Memory B cell (primary cell): ENCODE measurements at regions not wholly inside any gene's neighbourhood (a gene's known extent, or its start where the extent isn't known, plus 50 kb on each side); places are given as distances from the start of the nearest gene placed in this dataset.
"Not testable (repeated sequence)": the region's sequence is repeated elsewhere in the genome, so short reads cannot be mapped to it uniquely, and the experiment has no call there.

ENCODE experiments used
- ATAC-seq: fragments of 150-1000 bp; cut with Tn5 transposase; 2 replicates; pipeline ENCODE4 v1.10.0; 2021; ENCODE audit warnings: low read depth, mild to moderate bottlenecking, moderate library complexity
- DNase-seq, 2 donors: peaks; one replicate each; pipeline ENCODE4 v3.0.0; 2022; ENCODE audit warnings: low spot score in 2 of 2
- H3K27ac Mint-ChIP-seq: one replicate; pipeline ENCODE4 v1.8.0; 2022; ENCODE audit warnings: mild to moderate bottlenecking, moderate library complexity, mixed read lengths
- H3K27me3 Mint-ChIP-seq: one replicate; pipeline ENCODE4 v1.8.0; 2022; ENCODE audit warnings: mixed read lengths
- H3K36me3 Mint-ChIP-seq: one replicate; pipeline ENCODE4 v1.8.0; 2022; ENCODE audit warnings: mild to moderate bottlenecking, mixed read lengths
- H3K4me1 Mint-ChIP-seq: one replicate; pipeline ENCODE4 v1.8.0; 2022; ENCODE audit warnings: mixed read lengths
- H3K4me3 Mint-ChIP-seq: one replicate; pipeline ENCODE4 v1.8.0; 2022; ENCODE audit warnings: mild to moderate bottlenecking, moderate library complexity, mixed read lengths
- H3K9me3 Mint-ChIP-seq: one replicate; pipeline ENCODE4 v1.8.0; 2022; ENCODE audit warnings: mixed read lengths

DNA sequence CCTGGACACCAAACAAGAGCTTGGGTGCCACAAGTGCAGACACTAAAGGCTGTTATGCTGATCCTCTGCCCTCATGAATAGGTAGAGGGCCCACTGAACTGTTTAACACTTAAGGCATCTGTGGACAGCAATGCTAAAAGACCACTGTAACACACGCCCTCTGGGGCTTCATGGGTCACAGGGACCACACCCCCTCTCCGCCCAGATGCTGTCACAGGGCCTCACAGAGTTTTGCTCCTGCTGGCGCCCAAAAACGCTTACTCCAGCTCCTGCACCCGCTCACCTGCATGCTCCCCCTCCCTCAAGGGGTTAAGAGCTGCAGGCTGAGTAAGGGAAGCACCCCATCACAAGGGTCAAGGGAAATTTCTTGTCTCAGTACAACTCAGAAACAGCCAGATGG lies 141.8 kb upstream of the NUDT4 start:
- peaks cover 8% of the 10 kb centered on the region for H3K9me3 Mint-ChIP-seq
- H3K27ac Mint-ChIP-seq: no peak overlapping the region
- ATAC-seq: no peak

DNA sequence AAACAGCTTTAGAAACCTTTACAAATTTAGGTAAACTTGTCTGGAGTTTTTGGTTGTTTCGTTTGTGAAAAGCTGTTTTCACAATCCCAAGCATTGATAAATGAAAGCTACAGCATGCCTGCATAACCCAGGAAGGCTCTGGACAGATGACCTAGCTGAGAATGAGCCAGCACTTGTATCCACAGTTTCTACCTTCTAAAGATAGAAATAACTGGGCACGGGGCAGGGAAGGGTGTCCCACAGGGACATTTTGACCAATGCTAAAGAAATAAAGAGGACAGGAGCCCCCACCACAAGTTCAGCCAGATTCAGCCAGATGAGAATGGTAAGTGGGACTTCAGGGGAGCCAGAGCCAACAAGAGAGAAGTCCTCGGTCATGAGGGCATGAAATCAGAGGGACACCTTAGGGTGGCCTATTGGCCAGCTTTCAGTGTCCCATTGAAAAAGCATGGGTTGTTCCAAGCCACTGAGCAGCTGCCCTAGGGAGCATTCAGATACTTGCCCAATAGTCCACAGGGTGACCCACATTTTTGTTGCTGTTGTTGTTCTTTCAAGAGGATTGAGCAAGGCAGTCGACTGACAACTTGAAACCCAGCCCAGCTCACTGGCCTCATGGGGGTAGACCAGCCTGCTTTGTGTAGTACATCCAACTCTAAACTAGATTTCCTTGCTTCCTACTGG lies 140.3 kb upstream of the NUDT4 start:
- Mint-ChIP-seq H3K36me3 (peaks cover 7% of the 10 kb centered on the region), H3K4me1 (no peaks in the 10 kb centered on the region), H3K9me3 (peaks cover 8% of the 10 kb centered on the region), H3K27ac (no peak overlapping the region), H3K4me3 (no peak overlapping the region), H3K27me3 (no peaks in the 10 kb centered on the region)
- no peak for ATAC-seq
- DNase-seq: no peak

More for the DNA sequence above, 141.8 kb upstream of the NUDT4 start:
- H3K36me3 Mint-ChIP-seq: peaks cover 7% of the 10 kb centered on the region
- no peak overlapping the region for H3K4me3 Mint-ChIP-seq
- no peaks in the 10 kb centered on the region for H3K27me3 Mint-ChIP-seq
- no peak for DNase-seq
- no peaks in the 10 kb centered on the region for H3K4me1 Mint-ChIP-seq

DNA sequence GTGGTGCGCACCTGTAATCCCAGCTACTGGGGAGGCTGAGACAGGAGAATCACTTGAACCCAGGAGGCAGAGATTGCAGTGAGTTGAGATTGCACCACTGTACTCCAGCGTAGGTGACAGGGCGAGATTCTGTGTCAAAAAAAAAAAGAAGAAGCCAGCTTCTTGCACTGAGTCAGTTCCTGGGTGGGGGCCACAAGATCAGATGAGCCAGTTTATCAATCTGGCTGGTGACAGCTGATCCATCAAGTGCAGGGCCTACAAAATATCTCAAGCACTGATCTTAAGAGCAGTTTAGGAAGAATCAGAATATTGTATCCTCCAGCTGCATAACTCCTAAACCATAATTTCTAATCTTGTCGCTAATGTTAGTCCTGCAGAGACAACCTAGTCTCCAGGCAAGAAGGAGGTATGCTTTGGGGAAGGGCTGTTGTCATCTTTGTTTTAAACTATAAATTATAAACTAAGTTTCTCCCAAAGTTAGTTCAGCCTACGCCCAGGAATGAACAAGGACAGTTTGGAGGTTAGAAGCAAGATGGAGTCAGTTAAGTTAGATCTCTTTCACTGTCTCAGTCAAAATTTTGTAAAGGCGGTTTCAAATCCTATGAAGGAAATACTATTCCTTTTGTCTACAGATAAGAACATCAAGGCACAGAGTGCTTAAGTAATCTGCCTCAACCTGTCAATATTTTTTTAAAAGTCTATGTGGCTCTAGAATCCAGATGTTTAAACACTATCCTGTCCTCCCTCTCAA lies 139.0 kb upstream of the NUDT4 start:
- H3K9me3 Mint-ChIP-seq, H3K4me3 Mint-ChIP-seq, ATAC-seq, H3K27ac Mint-ChIP-seq, H3K36me3 Mint-ChIP-seq, H3K27me3 Mint-ChIP-seq, DNase-seq, H3K4me1 Mint-ChIP-seq: not testable (repeated sequence)

DNA sequence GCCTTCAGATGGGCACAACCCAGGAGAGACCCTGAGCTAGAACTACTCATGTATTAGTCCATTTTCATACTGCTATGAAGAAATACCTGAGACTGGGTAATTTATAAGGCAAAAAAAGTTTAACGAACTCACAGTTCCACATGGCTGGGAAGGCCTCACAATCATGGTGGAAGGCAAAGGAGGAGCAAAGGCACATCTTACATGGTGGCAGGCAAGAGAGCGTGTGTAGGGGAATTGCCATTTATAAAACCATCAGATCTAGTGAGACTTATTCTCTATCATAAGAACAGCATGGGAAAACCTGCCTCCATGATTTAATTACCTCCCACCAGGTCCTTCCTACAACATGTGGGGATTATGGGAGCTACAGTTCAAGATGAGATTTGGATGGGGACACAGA lies 137.9 kb upstream of the NUDT4 start:
- H3K4me3 Mint-ChIP-seq, DNase-seq, H3K9me3 Mint-ChIP-seq, H3K27ac Mint-ChIP-seq, H3K36me3 Mint-ChIP-seq, H3K27me3 Mint-ChIP-seq, ATAC-seq: not testable (repeated sequence)
- H3K4me1 Mint-ChIP-seq: peaks cover 10% of the 10 kb centered on the region

DNA sequence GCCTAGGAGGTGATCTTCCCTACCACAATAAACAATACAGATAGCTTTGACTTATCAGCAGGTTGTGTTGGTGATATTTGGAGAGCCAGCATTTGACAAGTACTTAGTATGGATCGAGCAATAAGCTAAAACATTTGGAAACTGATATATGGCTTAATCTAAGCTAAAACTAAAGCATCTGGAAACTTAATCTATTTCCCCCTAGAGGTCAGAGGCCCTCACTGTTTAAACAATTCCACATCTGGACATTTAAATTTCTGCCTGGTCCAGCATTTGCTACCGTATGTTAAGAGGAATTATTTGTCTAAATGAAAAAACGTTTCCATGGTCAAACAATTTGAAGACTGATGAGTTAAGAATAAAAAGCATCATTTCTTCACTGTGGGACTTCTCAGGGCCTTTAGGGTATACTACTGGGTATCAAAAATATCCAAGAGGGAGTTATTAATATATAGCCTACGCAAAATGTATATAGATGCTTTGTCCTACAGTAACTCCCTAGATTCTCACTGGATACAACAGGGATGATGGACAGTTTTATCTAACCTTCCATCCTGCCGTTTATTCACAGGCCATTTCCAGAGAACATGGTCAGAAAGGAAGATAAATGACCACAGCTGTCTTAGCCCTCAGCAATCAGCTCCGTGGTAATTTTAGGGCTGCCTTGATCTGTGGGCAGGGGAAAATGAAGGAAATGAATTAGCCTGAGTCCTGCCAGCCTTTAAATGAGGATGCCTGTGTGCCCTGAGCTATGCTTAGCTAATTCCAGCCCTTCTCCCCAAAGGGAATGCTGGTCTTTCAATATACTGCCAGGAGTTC lies 135.4 kb upstream of the NUDT4 start:
- H3K9me3 Mint-ChIP-seq: peaks cover 8% of the 10 kb centered on the region
- ATAC-seq: no peak
- H3K4me1 Mint-ChIP-seq: peaks cover 23% of the 10 kb centered on the region

DNA sequence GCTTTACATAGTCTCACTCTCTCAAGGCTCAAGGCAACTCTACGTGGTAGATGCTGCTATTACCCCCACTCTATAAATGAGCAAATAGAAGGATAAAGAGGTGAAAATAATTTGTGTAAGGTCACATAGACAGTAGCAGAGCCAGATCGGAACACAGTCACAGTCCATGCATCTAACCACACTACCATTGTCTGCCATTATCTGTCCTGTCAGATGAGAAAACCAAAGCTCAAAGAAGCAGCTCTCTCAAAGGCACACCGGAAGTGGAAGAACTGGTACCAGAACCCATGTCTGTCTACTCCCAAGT lies 134.4 kb upstream of the NUDT4 start:
- Mint-ChIP-seq H3K9me3 (peaks cover 8% of the 10 kb centered on the region), H3K27ac (no peak overlapping the region), H3K36me3 (peaks cover 4% of the 10 kb centered on the region), H3K27me3 (no peaks in the 10 kb centered on the region), H3K4me1 (peaks cover 32% of the 10 kb centered on the region), H3K4me3 (no peak overlapping the region)
- DNase-seq (no peak), ATAC-seq (no peak)

More for the DNA sequence above, 135.4 kb upstream of the NUDT4 start:
- Mint-ChIP-seq H3K36me3 (peaks cover 4% of the 10 kb centered on the region), H3K4me3 (no peak overlapping the region), H3K27ac (no peak overlapping the region), H3K27me3 (no peaks in the 10 kb centered on the region)
- DNase-seq: no peak

DNA sequence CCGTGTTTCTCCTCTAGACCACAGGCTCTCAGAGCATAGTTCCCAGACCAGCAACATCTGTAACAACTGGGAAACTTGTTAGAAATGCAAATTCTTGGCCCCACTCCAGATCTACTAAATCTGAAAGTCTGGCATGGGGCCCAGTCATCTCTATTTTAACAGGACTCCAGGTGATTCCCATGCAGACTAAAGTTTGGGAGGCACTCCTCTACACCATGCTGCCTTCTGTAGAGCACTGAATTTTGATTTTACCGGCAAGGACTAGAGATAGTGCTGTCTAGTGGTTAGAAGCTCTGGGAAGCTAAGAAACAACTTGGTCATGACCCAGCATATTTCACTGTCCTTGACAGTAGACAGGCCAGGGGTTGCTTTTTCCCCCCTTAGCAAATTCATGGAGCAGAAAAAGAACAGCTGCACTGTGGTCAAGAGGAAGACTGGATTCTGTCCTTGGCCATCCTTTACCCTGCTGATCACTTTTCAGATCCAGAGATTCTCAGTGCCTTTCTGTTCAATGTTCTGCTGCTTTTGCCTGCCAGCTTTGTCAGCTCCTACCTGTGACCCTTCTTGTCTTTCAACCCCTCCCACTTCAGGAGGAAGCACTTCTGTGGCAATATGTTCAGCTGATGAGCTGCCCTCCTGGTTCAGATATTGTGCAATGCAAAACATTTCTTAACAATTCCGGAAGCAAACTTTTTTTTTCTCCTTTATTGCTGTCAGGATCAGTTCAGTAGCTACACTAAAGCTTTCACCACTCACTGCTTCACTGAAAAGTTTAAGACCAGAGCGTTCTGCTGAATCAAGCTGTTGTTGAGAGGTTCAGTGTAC lies 133.8 kb upstream of the NUDT4 start:
- no peak for DNase-seq

DNA sequence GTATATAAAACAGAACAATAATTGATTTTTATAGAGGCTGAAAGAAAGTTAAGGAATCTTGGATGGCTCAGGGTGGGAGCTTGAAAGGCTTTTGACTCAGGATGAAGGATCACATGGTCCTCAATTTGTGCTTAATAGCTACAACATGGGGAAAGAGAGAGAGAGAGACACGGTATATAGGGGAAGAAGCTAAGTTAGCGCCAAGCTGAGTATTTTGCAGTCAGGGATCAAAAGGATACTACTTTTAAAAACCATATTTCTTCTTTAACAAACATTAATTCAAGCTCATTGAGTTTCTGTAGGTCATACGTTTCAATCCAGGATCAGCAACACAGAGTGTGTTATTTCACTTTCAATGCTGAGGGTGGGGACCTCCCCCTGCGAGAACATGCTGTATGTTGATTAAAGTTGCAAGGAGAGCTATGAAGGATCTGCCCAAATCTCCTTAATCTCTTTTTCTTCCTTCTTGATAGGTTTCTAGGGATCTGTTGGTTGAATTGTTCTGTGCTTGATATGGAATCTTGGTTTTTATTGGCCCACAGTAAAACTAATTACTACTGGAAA lies 133.1 kb upstream of the NUDT4 start:
- H3K4me3 Mint-ChIP-seq: peak overlapping the region; percentile 34
- ATAC-seq (no peak), DNase-seq (no peak)
- peaks cover 6% of the 10 kb centered on the region for H3K9me3 Mint-ChIP-seq
- H3K36me3 Mint-ChIP-seq: peaks cover 2% of the 10 kb centered on the region
- H3K27ac Mint-ChIP-seq: no peak overlapping the region
- no peaks in the 10 kb centered on the region for H3K27me3 Mint-ChIP-seq
- H3K4me1 Mint-ChIP-seq: peaks cover 35% of the 10 kb centered on the region

More for the DNA sequence above, 133.8 kb upstream of the NUDT4 start:
- no peaks in the 10 kb centered on the region for H3K27me3 Mint-ChIP-seq
- peaks cover 4% of the 10 kb centered on the region for H3K36me3 Mint-ChIP-seq
- peak; percentile 42 for ATAC-seq
- no peak overlapping the region for H3K4me3 Mint-ChIP-seq
- peaks cover 32% of the 10 kb centered on the region for H3K4me1 Mint-ChIP-seq
- H3K27ac Mint-ChIP-seq: no peak overlapping the region
- H3K9me3 Mint-ChIP-seq: peaks cover 8% of the 10 kb centered on the region

DNA sequence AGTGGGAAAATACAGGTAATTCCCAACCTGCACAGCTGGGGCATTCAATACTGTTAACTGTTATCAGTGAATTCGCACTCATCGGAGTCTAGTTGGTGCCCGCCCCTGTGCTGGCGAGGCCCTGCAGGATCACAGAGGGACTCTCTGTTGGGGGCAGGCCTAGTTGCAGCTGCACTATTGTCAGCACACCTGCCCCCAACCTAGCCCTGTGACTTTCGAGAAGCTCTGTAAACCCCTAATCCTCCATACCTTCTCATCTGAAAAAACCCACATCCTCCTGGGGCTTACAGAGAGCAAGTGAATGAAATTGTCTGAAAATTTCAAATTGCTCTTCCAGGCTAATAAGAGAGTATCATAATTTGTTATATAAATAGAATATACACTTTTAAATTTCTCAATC lies 132.2 kb upstream of the NUDT4 start:
- Mint-ChIP-seq H3K27me3 (no peaks in the 10 kb centered on the region), H3K27ac (peak overlapping the region; percentile 58), H3K4me3 (peak overlapping the region; percentile 24), H3K9me3 (no peaks in the 10 kb centered on the region), H3K4me1 (peaks cover 35% of the 10 kb centered on the region), H3K36me3 (no peaks in the 10 kb centered on the region)
- peak; percentile 91 for ATAC-seq
- DNase-seq: peak in 1 of 2 donors; percentile 37

DNA sequence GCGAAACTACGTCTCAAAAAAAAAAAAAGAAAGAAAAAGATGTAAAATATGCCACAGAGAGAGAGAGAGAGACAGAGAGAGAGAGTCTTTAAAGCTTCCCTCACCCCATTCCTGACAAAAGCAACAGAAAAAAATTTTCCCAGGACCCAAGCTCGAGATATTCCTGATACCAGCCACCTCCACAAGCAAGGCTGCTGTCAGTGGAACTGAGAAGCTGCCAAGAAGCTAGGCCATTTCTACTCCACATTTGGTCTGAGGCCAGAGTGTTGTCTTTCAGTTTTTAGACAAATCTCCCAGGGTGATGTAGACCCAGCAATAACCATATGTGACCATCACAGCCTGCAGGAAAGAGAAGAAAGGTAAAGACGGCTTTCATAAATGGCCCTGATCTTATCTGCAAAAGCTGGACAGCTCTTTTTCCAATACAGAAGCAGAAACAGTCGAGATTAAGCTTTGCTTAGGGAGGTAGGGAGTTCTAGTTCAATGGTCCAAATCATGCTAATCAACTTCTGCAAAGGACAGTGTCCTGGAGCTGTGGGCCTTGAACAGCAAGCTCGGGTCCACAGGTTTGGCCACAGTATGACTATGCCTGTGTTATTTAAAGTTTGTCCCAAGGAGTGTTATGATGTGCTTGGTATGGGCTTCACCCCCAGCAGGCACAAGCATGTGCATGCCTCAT lies 130.3 kb upstream of the NUDT4 start:
- no peaks in the 10 kb centered on the region for H3K36me3 Mint-ChIP-seq
- H3K4me1 Mint-ChIP-seq: peaks cover 35% of the 10 kb centered on the region
- H3K27me3 Mint-ChIP-seq: no peaks in the 10 kb centered on the region
- no peak for DNase-seq
- no peak for ATAC-seq
- H3K27ac Mint-ChIP-seq: peak overlapping the region; percentile 74
- H3K4me3 Mint-ChIP-seq: no peak overlapping the region
- H3K9me3 Mint-ChIP-seq: no peaks in the 10 kb centered on the region

DNA sequence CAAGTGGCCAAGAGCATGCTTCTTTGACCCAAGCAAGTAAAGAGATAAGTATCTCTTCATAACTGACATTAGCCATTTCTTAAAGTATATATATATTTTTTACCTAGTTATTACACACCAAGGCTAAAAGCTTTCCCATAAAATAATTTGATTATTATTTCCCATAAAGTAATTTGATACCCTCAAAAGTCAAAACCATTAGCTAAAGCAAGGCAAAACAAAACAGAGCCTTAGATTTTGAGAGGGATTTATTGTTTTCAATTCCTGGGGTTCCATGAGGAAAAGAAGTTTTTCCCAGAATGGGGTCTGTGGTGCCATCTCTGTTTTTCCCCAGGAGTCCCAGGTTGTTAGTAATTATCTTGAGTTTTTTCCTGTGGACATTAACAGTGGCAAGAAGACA lies 125.5 kb upstream of the NUDT4 start:
- no peak overlapping the region for H3K4me3 Mint-ChIP-seq
- H3K9me3 Mint-ChIP-seq: peaks cover 7% of the 10 kb centered on the region
- ATAC-seq (no peak), DNase-seq (no peak)
- no peaks in the 10 kb centered on the region for H3K27me3 Mint-ChIP-seq
- peaks cover 13% of the 10 kb centered on the region for H3K4me1 Mint-ChIP-seq
- H3K27ac Mint-ChIP-seq: no peak overlapping the region
- peaks cover 4% of the 10 kb centered on the region for H3K36me3 Mint-ChIP-seq

DNA sequence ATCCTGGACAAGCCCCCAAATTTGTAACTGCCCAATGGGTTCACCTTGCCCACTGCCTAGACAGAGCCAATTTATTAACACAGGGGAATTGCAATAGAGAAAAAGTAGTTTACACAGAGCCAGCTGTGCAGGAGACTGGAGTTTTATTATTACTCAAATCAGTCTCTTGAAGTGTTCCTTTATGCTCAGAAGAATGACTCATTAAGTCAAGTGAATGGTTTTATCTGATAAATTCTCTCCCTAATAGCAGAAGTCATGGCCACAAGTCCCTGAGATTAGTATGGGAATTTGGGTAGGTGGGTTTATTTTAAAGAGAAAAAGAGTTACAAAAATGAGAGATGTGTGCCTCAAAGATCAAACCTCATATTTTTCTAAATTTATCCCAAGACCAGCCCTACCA lies 122.8 kb upstream of the NUDT4 start:
- no peak overlapping the region for H3K4me3 Mint-ChIP-seq
- H3K9me3 Mint-ChIP-seq: peaks cover 7% of the 10 kb centered on the region

More for the DNA sequence above, 122.8 kb upstream of the NUDT4 start:
- Mint-ChIP-seq H3K27me3 (no peaks in the 10 kb centered on the region), H3K27ac (no peak overlapping the region), H3K4me1 (no peaks in the 10 kb centered on the region), H3K36me3 (peaks cover 4% of the 10 kb centered on the region)
- DNase-seq (no peak), ATAC-seq (no peak)
